Tibial nerve (tissue), 4 donors: ENCODE measurements at regions not wholly inside any gene's neighbourhood (a gene's known extent, or its start where the extent isn't known, plus 50 kb on each side); places are given as distances from the start of the nearest gene placed in this dataset.

ENCODE experiments used
- CTCF ChIP-seq, 5 experiments: fragments of 200-600 bp in 3 of 5; fragments of 450-650 bp in 2 of 5; sonication (generic) in 3 of 5; IDR thresholded peaks; one replicate each; pipeline ENCODE4 v1.5.1; 2016 to 2019; ENCODE audit warnings: antibody characterized with exemption in 5 of 5, mild to moderate bottlenecking in 3 of 5, moderate library complexity in 2 of 5
- EP300 ChIP-seq, 2 donors: sonication (generic); formaldehyde crosslinking; IDR thresholded peaks; one replicate each; pipeline ENCODE4 v1.6.1; 2017; ENCODE audit warnings: antibody characterized with exemption in 2 of 2, mild to moderate bottlenecking in 1 of 2

- TF ChIP-seq CTCF (IDR thresholded peaks at IDR 0.05) (no peak), EP300 (IDR thresholded peaks at IDR 0.05) (no peak)
These were observed 695.4 kb upstream of the ID2 start for GRCh38 chr2:7986431-7986830.
